ENCODE measurements at regions not wholly inside any gene's neighbourhood (a gene's known extent, or its start where the extent isn't known, plus 50 kb on each side); places are given as distances from the start of the nearest gene placed in this dataset.

GRCh38 chr6:141641406-141641805, 491.3 kb upstream of the GJE1 start:
- no peak for DNase-seq
- H3K36me3 ChIP-seq, result no peaks in the 10 kb centered on the region
- intact Hi-C loops (cut with DNase I; ENCODE audit: low total_unique reads), result no loop called here
- H3K27ac ChIP-seq, result no peak overlapping the region
- H3K9me3 ChIP-seq, result no peaks in the 10 kb centered on the region
- in situ Hi-C loops (cut with MboI; ENCODE audit: low sequenced_read_pairs in 4 of 4), result no loop called here
- no peaks in the 10 kb centered on the region for H3K4me1 ChIP-seq
- no peak for TF ChIP-seq POLR2A (IDR thresholded peaks at IDR 0.05)
- TF ChIP-seq, protein P1, sequence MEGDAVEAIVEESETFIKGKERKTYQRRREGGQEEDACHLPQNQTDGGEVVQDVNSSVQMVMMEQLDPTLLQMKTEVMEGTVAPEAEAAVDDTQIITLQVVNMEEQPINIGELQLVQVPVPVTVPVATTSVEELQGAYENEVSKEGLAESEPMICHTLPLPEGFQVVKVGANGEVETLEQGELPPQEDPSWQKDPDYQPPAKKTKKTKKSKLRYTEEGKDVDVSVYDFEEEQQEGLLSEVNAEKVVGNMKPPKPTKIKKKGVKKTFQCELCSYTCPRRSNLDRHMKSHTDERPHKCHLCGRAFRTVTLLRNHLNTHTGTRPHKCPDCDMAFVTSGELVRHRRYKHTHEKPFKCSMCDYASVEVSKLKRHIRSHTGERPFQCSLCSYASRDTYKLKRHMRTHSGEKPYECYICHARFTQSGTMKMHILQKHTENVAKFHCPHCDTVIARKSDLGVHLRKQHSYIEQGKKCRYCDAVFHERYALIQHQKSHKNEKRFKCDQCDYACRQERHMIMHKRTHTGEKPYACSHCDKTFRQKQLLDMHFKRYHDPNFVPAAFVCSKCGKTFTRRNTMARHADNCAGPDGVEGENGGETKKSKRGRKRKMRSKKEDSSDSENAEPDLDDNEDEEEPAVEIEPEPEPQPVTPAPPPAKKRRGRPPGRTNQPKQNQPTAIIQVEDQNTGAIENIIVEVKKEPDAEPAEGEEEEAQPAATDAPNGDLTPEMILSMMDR (IDR thresholded peaks at IDR 0.05 in 4 of 5, conservative IDR thresholded peaks at IDR 0.05 in 1 of 5), result no peak
- no peaks in the 10 kb centered on the region for H3K27me3 ChIP-seq
- H3K4me3 ChIP-seq, result no peak overlapping the region
- no peak for ATAC-seq

DNA sequence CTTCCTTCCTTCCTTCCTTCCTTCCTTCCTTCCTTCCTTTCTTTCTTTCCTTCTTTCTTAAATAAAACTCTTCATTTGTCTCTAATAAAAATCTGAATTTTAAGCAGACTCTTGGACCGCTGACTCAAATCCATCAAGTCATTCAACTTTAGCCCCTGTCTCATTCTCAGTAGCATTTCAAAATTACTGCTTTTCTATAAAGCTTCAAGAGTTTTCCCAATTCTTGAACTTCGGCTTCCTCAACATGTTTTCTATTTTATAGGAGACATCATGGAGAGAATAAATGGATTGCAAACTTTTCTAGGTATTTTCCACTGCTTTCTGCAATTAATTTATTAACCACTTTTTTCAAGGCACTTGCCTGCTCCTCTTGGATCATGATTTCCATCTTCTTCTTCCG, 497.1 kb upstream of the GJE1 start:
- Histone ChIP-seq H3K27ac (no peak overlapping the region), H3K4me1 (no peaks in the 10 kb centered on the region), H3K36me3 (no peaks in the 10 kb centered on the region), H3K4me3 (no peak overlapping the region), H3K27me3 (no peaks in the 10 kb centered on the region), H3K9me3 (no peaks in the 10 kb centered on the region)
- ATAC-seq (no peak), DNase-seq (no peak)
- TF ChIP-seq, protein P1 (IDR thresholded peaks at IDR 0.05 in 4 of 5, conservative IDR thresholded peaks at IDR 0.05 in 1 of 5), result no peak
- TF ChIP-seq POLR2A (IDR thresholded peaks at IDR 0.05), result no peak
- intact Hi-C loops (cut with DNase I; ENCODE audit: low total_unique reads) (no loop called here), in situ Hi-C loops (cut with MboI; ENCODE audit: low sequenced_read_pairs in 4 of 4) (no loop called here)

- no peaks in the 10 kb centered on the region for H3K36me3 ChIP-seq
- H3K27ac ChIP-seq, result no peak overlapping the region
- no peaks in the 10 kb centered on the region for H3K4me1 ChIP-seq
- no peaks in the 10 kb centered on the region for H3K9me3 ChIP-seq
- no peaks in the 10 kb centered on the region for H3K27me3 ChIP-seq
- H3K4me3 ChIP-seq, result no peak overlapping the region
- intact Hi-C loops (cut with DNase I; ENCODE audit: low total_unique reads), result no loop called here
- no peak for ATAC-seq
- TF ChIP-seq POLR2A (IDR thresholded peaks at IDR 0.05), result no peak
- TF ChIP-seq, protein P1 (IDR thresholded peaks at IDR 0.05 in 4 of 5, conservative IDR thresholded peaks at IDR 0.05 in 1 of 5), result no peak
- in situ Hi-C loops (cut with MboI; ENCODE audit: low sequenced_read_pairs in 4 of 4), result no loop called here
- no peak for DNase-seq
Measured at GRCh38 chr6:141634269-141634668, 498.5 kb upstream of the GJE1 start.

- Histone ChIP-seq H3K27me3 (no peaks in the 10 kb centered on the region), H3K4me1 (no peaks in the 10 kb centered on the region), H3K36me3 (no peaks in the 10 kb centered on the region), H3K4me3 (no peak overlapping the region), H3K27ac (no peak overlapping the region), H3K9me3 (no peaks in the 10 kb centered on the region)
- intact Hi-C loops (cut with DNase I; ENCODE audit: low total_unique reads) (no loop called here), in situ Hi-C loops (cut with MboI; ENCODE audit: low sequenced_read_pairs in 4 of 4) (no loop called here)
- DNase-seq (no peak), ATAC-seq (no peak)
- TF ChIP-seq, protein P1 (IDR thresholded peaks at IDR 0.05 in 4 of 5, conservative IDR thresholded peaks at IDR 0.05 in 1 of 5), result no peak
Measured at GRCh38 chr6:141624301-141624700, 508.4 kb upstream of the GJE1 start.

GRCh38 chr6:141618180-141618581, 514.5 kb upstream of the GJE1 start:
- in situ Hi-C loops (cut with MboI; ENCODE audit: low sequenced_read_pairs in 4 of 4), result no loop called here
- TF ChIP-seq, protein P1 (IDR thresholded peaks at IDR 0.05 in 4 of 5, conservative IDR thresholded peaks at IDR 0.05 in 1 of 5), result no peak
- no peak for TF ChIP-seq POLR2A (IDR thresholded peaks at IDR 0.05)
- intact Hi-C loops (cut with DNase I; ENCODE audit: low total_unique reads), result no loop called here
- no peak overlapping the region for H3K27ac ChIP-seq
- no peaks in the 10 kb centered on the region for H3K9me3 ChIP-seq
- no peak overlapping the region for H3K4me3 ChIP-seq
- H3K4me1 ChIP-seq, result no peaks in the 10 kb centered on the region
- DNase-seq, result no peak
- H3K27me3 ChIP-seq, result no peaks in the 10 kb centered on the region
- no peaks in the 10 kb centered on the region for H3K36me3 ChIP-seq
- no peak for ATAC-seq
